ENCODE measurements at regions not wholly inside any gene's neighbourhood (a gene's known extent, or its start where the extent isn't known, plus 50 kb on each side); places are given as distances from the start of the nearest gene placed in this dataset.

- no peak overlapping the region for H3K9ac ChIP-seq (ENCODE audit: low read length)
- no peaks in the 10 kb centered on the region for H3F3A ChIP-seq (ENCODE audit: insufficient read depth, low read length)
- H2AFZ ChIP-seq (ENCODE audit: low read length): no peak overlapping the region
- TF ChIP-seq EZH2 (optimal IDR thresholded peaks at IDR 0.05; ENCODE audit: low read depth, low read length) (no peak), CTCF (IDR thresholded peaks at IDR 0.05; ENCODE audit: low read length) (no peak), EZH2phosphoT487 (IDR thresholded peaks at IDR 0.05; ENCODE audit: low read length) (no peak)
- H3K4me2 ChIP-seq (ENCODE audit: low read depth, low read length): no peak overlapping the region
- H3K9me3 ChIP-seq (replicated peaks; ENCODE audit: insufficient read depth, low read length): no peaks in the 10 kb centered on the region
- H3K4me1 ChIP-seq (ENCODE audit: low read length): no peaks in the 10 kb centered on the region
- no peaks in the 10 kb centered on the region for H3K79me2 ChIP-seq (ENCODE audit: low read length)
- H3K27me3 ChIP-seq (replicated peaks; ENCODE audit: insufficient read depth, low read length): no peaks in the 10 kb centered on the region
- no peaks in the 10 kb centered on the region for H3K36me3 ChIP-seq (replicated peaks; ENCODE audit: insufficient read depth, low read length)
- no peaks in the 10 kb centered on the region for H4K20me1 ChIP-seq (ENCODE audit: insufficient read depth, low read length)
- H3K4me3 ChIP-seq (ENCODE audit: low read length): no peak overlapping the region
- no peak overlapping the region for H3K27ac ChIP-seq (ENCODE audit: low read length)
- no peaks in the 10 kb centered on the region for H3K9me2 ChIP-seq (replicated peaks; ENCODE audit: insufficient read depth, low read length)
- DNase-seq: no peak
These were observed 1456.5 kb downstream of the TBC1D22A start for GRCh38 chr22:48218889-48219420.

GRCh38 chr22:48217596-48217995 lies 1455.1 kb downstream of the TBC1D22A start:
- no peak overlapping the region for H3K27ac ChIP-seq (ENCODE audit: low read length)
- H3K27me3 ChIP-seq (replicated peaks; ENCODE audit: insufficient read depth, low read length): no peaks in the 10 kb centered on the region
- no peak for DNase-seq
- no peaks in the 10 kb centered on the region for H3F3A ChIP-seq (ENCODE audit: insufficient read depth, low read length)
- H3K9me2 ChIP-seq (replicated peaks; ENCODE audit: insufficient read depth, low read length): no peaks in the 10 kb centered on the region
- H3K4me2 ChIP-seq (ENCODE audit: low read depth, low read length): no peak overlapping the region
- H3K79me2 ChIP-seq (ENCODE audit: low read length): no peaks in the 10 kb centered on the region
- no peaks in the 10 kb centered on the region for H4K20me1 ChIP-seq (ENCODE audit: insufficient read depth, low read length)
- no peaks in the 10 kb centered on the region for H3K4me1 ChIP-seq (ENCODE audit: low read length)
- no peak overlapping the region for H3K4me3 ChIP-seq (ENCODE audit: low read length)
- H2AFZ ChIP-seq (ENCODE audit: low read length): no peak overlapping the region
- H3K36me3 ChIP-seq (replicated peaks; ENCODE audit: insufficient read depth, low read length): no peaks in the 10 kb centered on the region
- TF ChIP-seq CTCF (IDR thresholded peaks at IDR 0.05; ENCODE audit: low read length) (no peak), EZH2 (optimal IDR thresholded peaks at IDR 0.05; ENCODE audit: low read depth, low read length) (no peak), EZH2phosphoT487 (IDR thresholded peaks at IDR 0.05; ENCODE audit: low read length) (no peak)
- no peak overlapping the region for H3K9ac ChIP-seq (ENCODE audit: low read length)
- no peaks in the 10 kb centered on the region for H3K9me3 ChIP-seq (replicated peaks; ENCODE audit: insufficient read depth, low read length)

- Histone ChIP-seq H3K4me1 (ENCODE audit: low read length) (no peaks in the 10 kb centered on the region), H3K9me3 (replicated peaks; ENCODE audit: insufficient read depth, low read length) (no peaks in the 10 kb centered on the region), H3K79me2 (ENCODE audit: low read length) (no peaks in the 10 kb centered on the region), H2AFZ (ENCODE audit: low read length) (no peak overlapping the region), H3K27ac (ENCODE audit: low read length) (no peak overlapping the region), H3K4me2 (ENCODE audit: low read depth, low read length) (no peak overlapping the region), H3K9me2 (replicated peaks; ENCODE audit: insufficient read depth, low read length) (no peaks in the 10 kb centered on the region), H4K20me1 (ENCODE audit: insufficient read depth, low read length) (no peaks in the 10 kb centered on the region), H3K27me3 (replicated peaks; ENCODE audit: insufficient read depth, low read length) (no peaks in the 10 kb centered on the region), H3K9ac (ENCODE audit: low read length) (no peak overlapping the region), H3K4me3 (ENCODE audit: low read length) (no peak overlapping the region), H3K36me3 (replicated peaks; ENCODE audit: insufficient read depth, low read length) (no peaks in the 10 kb centered on the region), H3F3A (ENCODE audit: insufficient read depth, low read length) (no peaks in the 10 kb centered on the region)
- TF ChIP-seq EZH2phosphoT487 (IDR thresholded peaks at IDR 0.05; ENCODE audit: low read length) (no peak), CTCF (IDR thresholded peaks at IDR 0.05; ENCODE audit: low read length) (no peak)
- no peak for DNase-seq
These were observed 1450.3 kb downstream of the TBC1D22A start for GRCh38 chr22:48212727-48213126.

Data from MM.1S (cell line).